ENCODE measurements at regions not wholly inside any gene's neighbourhood (a gene's known extent, or its start where the extent isn't known, plus 50 kb on each side); places are given as distances from the start of the nearest gene placed in this dataset.

DNA sequence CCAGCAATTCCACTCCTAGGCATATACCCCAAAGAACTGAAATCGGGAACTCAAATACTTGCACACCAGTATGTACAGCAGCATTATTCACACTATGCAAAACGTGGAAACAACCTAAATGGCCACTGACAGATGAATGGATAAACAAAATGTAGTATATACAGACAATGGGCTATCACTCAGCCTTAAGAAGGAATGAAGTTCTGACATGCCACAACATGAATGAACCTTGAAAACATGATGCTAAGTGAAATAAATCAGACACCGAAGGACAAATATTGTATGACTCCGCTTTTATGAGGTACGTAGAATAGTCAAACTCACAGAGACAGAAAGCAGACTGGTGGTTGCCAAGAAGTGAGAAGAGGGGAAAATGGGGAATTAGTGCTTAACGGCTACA, 59.1 kb upstream of the CCN6 start:
- TF ChIP-seq TAF1 (IDR thresholded peaks at IDR 0.05; ENCODE audit: borderline replicate concordance, low read depth, low read length) (no peak), POLR2AphosphoS5 (IDR thresholded peaks at IDR 0.05; ENCODE audit: low read depth, low read length) (no peak)

All from GM12892 (cell line).